ENCODE measurements at regions not wholly inside any gene's neighbourhood (a gene's known extent, or its start where the extent isn't known, plus 50 kb on each side); places are given as distances from the start of the nearest gene placed in this dataset.
"Not testable (repeated sequence)": the region's sequence is repeated elsewhere in the genome, so short reads cannot be mapped to it uniquely, and the experiment has no call there.

GRCh38 chr6:1477432-1478090, 88.2 kb downstream of the FOXF2 start:
- H3K4me3 ChIP-seq (ENCODE audit: insufficient read depth in 1 of 2, low read depth in 1 of 2, low read length in 2 of 2) = no peak overlapping the region
- H2BK12ac ChIP-seq (ENCODE audit: low read length in 2 of 2) = no peak overlapping the region
- no peaks in the 10 kb centered on the region for H3K79me1 ChIP-seq (replicated peaks; ENCODE audit: low read length, poor library complexity, severe bottlenecking)
- H3K18ac ChIP-seq (ENCODE audit: low read depth in 1 of 2, low read length in 2 of 2) = no peak overlapping the region
- no peaks in the 10 kb centered on the region for H3K27me3 ChIP-seq (ENCODE audit: control insufficient read depth in 1 of 2, insufficient read depth in 1 of 2, low read length in 2 of 2)
- no peak overlapping the region for H2BK5ac ChIP-seq (ENCODE audit: low read depth, low read length, poor library complexity, severe bottlenecking)
- no peak overlapping the region for H4K91ac ChIP-seq (ENCODE audit: low read length)
- H2BK15ac ChIP-seq (ENCODE audit: low read depth, poor library complexity, severe bottlenecking) = no peak overlapping the region
- H3K36me3 ChIP-seq (ENCODE audit: control insufficient read depth in 1 of 2, insufficient read depth in 2 of 2, low read depth in 1 of 2, low read length in 2 of 2) = no peaks in the 10 kb centered on the region
- H3K4ac ChIP-seq (ENCODE audit: low read depth in 1 of 2, low read length in 2 of 2) = no peak overlapping the region
- H3K23ac ChIP-seq (ENCODE audit: low read length in 2 of 2) = no peak overlapping the region
- H2BK120ac ChIP-seq (ENCODE audit: low read depth, low read length) = no peak overlapping the region
- no peak overlapping the region for H2AFZ ChIP-seq (ENCODE audit: low read depth, low read length)
- WGBS = 86% methylated on average over 11 of the region's 11 CpGs
- H3K9ac ChIP-seq (ENCODE audit: low read length) = no peak overlapping the region
- H3K4me2 ChIP-seq (ENCODE audit: low read length, poor library complexity, severe bottlenecking) = no peak overlapping the region
- peaks cover 12% of the 10 kb centered on the region for H3K4me1 ChIP-seq (ENCODE audit: control insufficient read depth, insufficient read depth, low read depth, low read length)
- H3K9me3 ChIP-seq (ENCODE audit: control insufficient read depth, low read length) = no peaks in the 10 kb centered on the region
- no peak overlapping the region for H2AK5ac ChIP-seq (ENCODE audit: low read length, severe bottlenecking)
- H4K8ac ChIP-seq (ENCODE audit: low read length) = no peak overlapping the region
- H3K27ac ChIP-seq (ENCODE audit: low read length, poor library complexity, severe bottlenecking) = no peak overlapping the region
- DNase-seq = no peak
- no peak overlapping the region for H3K14ac ChIP-seq (ENCODE audit: low read length in 2 of 2)

- H3K27ac ChIP-seq (ENCODE audit: low read length, poor library complexity, severe bottlenecking); H3K4me3 ChIP-seq (ENCODE audit: insufficient read depth in 1 of 2, low read depth in 1 of 2, low read length in 2 of 2); H4K8ac ChIP-seq (ENCODE audit: low read length); H2BK120ac ChIP-seq (ENCODE audit: low read depth, low read length); H3K36me3 ChIP-seq (ENCODE audit: control insufficient read depth in 1 of 2, insufficient read depth in 2 of 2, low read depth in 1 of 2, low read length in 2 of 2); H3K79me1 ChIP-seq (replicated peaks; ENCODE audit: low read length, poor library complexity, severe bottlenecking); H2AFZ ChIP-seq (ENCODE audit: low read depth, low read length); H3K23ac ChIP-seq (ENCODE audit: low read length in 2 of 2); H4K91ac ChIP-seq (ENCODE audit: low read length); H2BK5ac ChIP-seq (ENCODE audit: low read depth, low read length, poor library complexity, severe bottlenecking); H2BK15ac ChIP-seq (ENCODE audit: low read depth, poor library complexity, severe bottlenecking); H3K18ac ChIP-seq (ENCODE audit: low read depth in 1 of 2, low read length in 2 of 2); H2BK12ac ChIP-seq (ENCODE audit: low read length in 2 of 2); H3K4ac ChIP-seq (ENCODE audit: low read depth in 1 of 2, low read length in 2 of 2); H3K14ac ChIP-seq (ENCODE audit: low read length in 2 of 2); H3K9me3 ChIP-seq (ENCODE audit: control insufficient read depth, low read length); H3K4me2 ChIP-seq (ENCODE audit: low read length, poor library complexity, severe bottlenecking); H3K27me3 ChIP-seq (ENCODE audit: control insufficient read depth in 1 of 2, insufficient read depth in 1 of 2, low read length in 2 of 2); DNase-seq; H2AK5ac ChIP-seq (ENCODE audit: low read length, severe bottlenecking); H3K9ac ChIP-seq (ENCODE audit: low read length): not testable (repeated sequence)
- 91% methylated on average over 4 of the region's 4 CpGs for WGBS
- peaks cover 12% of the 10 kb centered on the region for H3K4me1 ChIP-seq (ENCODE audit: control insufficient read depth, insufficient read depth, low read depth, low read length)
Observed at GRCh38 chr6:1478163-1478826, 88.9 kb downstream of the FOXF2 start.

GRCh38 chr6:1479095-1479494, 89.7 kb downstream of the FOXF2 start:
- Histone ChIP-seq H3K4me1 (ENCODE audit: control insufficient read depth, insufficient read depth, low read depth, low read length) (peaks cover 12% of the 10 kb centered on the region), H3K23ac (ENCODE audit: low read length in 2 of 2) (no peak overlapping the region), H2BK120ac (ENCODE audit: low read depth, low read length) (no peak overlapping the region), H2BK5ac (ENCODE audit: low read depth, low read length, poor library complexity, severe bottlenecking) (no peak overlapping the region), H3K79me1 (replicated peaks; ENCODE audit: low read length, poor library complexity, severe bottlenecking) (no peaks in the 10 kb centered on the region), H2AK5ac (ENCODE audit: low read length, severe bottlenecking) (no peak overlapping the region), H3K9ac (ENCODE audit: low read length) (peak overlapping the region; percentile 61), H2BK15ac (ENCODE audit: low read depth, poor library complexity, severe bottlenecking) (no peak overlapping the region), H3K27ac (ENCODE audit: low read length, poor library complexity, severe bottlenecking) (no peak overlapping the region), H3K4me3 (ENCODE audit: insufficient read depth in 1 of 2, low read depth in 1 of 2, low read length in 2 of 2) (no peak overlapping the region), H4K91ac (ENCODE audit: low read length) (no peak overlapping the region), H3K27me3 (ENCODE audit: control insufficient read depth in 1 of 2, insufficient read depth in 1 of 2, low read length in 2 of 2) (no peaks in the 10 kb centered on the region), H3K36me3 (ENCODE audit: control insufficient read depth in 1 of 2, insufficient read depth in 2 of 2, low read depth in 1 of 2, low read length in 2 of 2) (no peaks in the 10 kb centered on the region), H2AFZ (ENCODE audit: low read depth, low read length) (no peak overlapping the region), H3K9me3 (ENCODE audit: control insufficient read depth, low read length) (no peaks in the 10 kb centered on the region), H3K14ac (ENCODE audit: low read length in 2 of 2) (no peak overlapping the region), H4K8ac (ENCODE audit: low read length) (no peak overlapping the region), H3K4ac (ENCODE audit: low read depth in 1 of 2, low read length in 2 of 2) (no peak overlapping the region), H2BK12ac (ENCODE audit: low read length in 2 of 2) (no peak overlapping the region), H3K4me2 (ENCODE audit: low read length, poor library complexity, severe bottlenecking) (no peak overlapping the region), H3K18ac (ENCODE audit: low read depth in 1 of 2, low read length in 2 of 2) (no peak overlapping the region)
- no peak for DNase-seq
- 51% methylated on average over 2 of the region's 2 CpGs for WGBS

- Histone ChIP-seq H3K14ac (ENCODE audit: low read length in 2 of 2) (no peak overlapping the region), H3K4me1 (ENCODE audit: control insufficient read depth, insufficient read depth, low read depth, low read length) (peaks cover 12% of the 10 kb centered on the region), H2BK15ac (ENCODE audit: low read depth, poor library complexity, severe bottlenecking) (no peak overlapping the region), H3K9ac (ENCODE audit: low read length) (peak overlapping the region; percentile 61), H3K4me3 (ENCODE audit: insufficient read depth in 1 of 2, low read depth in 1 of 2, low read length in 2 of 2) (no peak overlapping the region), H3K36me3 (ENCODE audit: control insufficient read depth in 1 of 2, insufficient read depth in 2 of 2, low read depth in 1 of 2, low read length in 2 of 2) (no peaks in the 10 kb centered on the region), H3K23ac (ENCODE audit: low read length in 2 of 2) (no peak overlapping the region), H3K79me1 (replicated peaks; ENCODE audit: low read length, poor library complexity, severe bottlenecking) (no peaks in the 10 kb centered on the region), H2AFZ (ENCODE audit: low read depth, low read length) (no peak overlapping the region), H4K8ac (ENCODE audit: low read length) (no peak overlapping the region), H3K4ac (ENCODE audit: low read depth in 1 of 2, low read length in 2 of 2) (no peak overlapping the region), H2BK12ac (ENCODE audit: low read length in 2 of 2) (no peak overlapping the region), H3K18ac (ENCODE audit: low read depth in 1 of 2, low read length in 2 of 2) (no peak overlapping the region), H3K27me3 (ENCODE audit: control insufficient read depth in 1 of 2, insufficient read depth in 1 of 2, low read length in 2 of 2) (no peaks in the 10 kb centered on the region), H3K4me2 (ENCODE audit: low read length, poor library complexity, severe bottlenecking) (no peak overlapping the region), H2BK5ac (ENCODE audit: low read depth, low read length, poor library complexity, severe bottlenecking) (no peak overlapping the region), H3K27ac (ENCODE audit: low read length, poor library complexity, severe bottlenecking) (no peak overlapping the region), H2BK120ac (ENCODE audit: low read depth, low read length) (no peak overlapping the region), H4K91ac (ENCODE audit: low read length) (no peak overlapping the region), H2AK5ac (ENCODE audit: low read length, severe bottlenecking) (no peak overlapping the region), H3K9me3 (ENCODE audit: control insufficient read depth, low read length) (no peaks in the 10 kb centered on the region)
- no peak for DNase-seq
- WGBS = 82% methylated on average over 2 of the region's 3 CpGs
Observed at GRCh38 chr6:1479601-1480221, 90.3 kb downstream of the FOXF2 start.

Data from mesenchymal stem cell (in vitro differentiated cells and primary cell).